Mesenchymal stem cell (in vitro differentiated cells and primary cell): ENCODE measurements at regions not wholly inside any gene's neighbourhood (a gene's known extent, or its start where the extent isn't known, plus 50 kb on each side); places are given as distances from the start of the nearest gene placed in this dataset.

Source experiments
- DNase-seq: peaks from one replicate; pipeline ENCODE4 v3.0.0-alpha.2; 2013
- H2AFZ ChIP-seq: one replicate; pipeline ENCODE4 v1.6.1; 2013; ENCODE audit warnings: low read depth, mild to moderate bottlenecking, control low read depth, inconsistent platforms, low read length, moderate library complexity
- H2AK5ac ChIP-seq: 2 replicates; pipeline ENCODE4 v1.6.1; 2013; ENCODE audit warnings: low read length, moderate library complexity, mild to moderate bottlenecking, inconsistent platforms; ENCODE audit not compliant: severe bottlenecking
- H2BK120ac ChIP-seq: one replicate; pipeline ENCODE4 v1.6.1; 2013; ENCODE audit warnings: low read depth, mild to moderate bottlenecking, inconsistent platforms, low read length, moderate library complexity
- H2BK12ac ChIP-seq, 2 experiments: one replicate each; pipeline ENCODE4 v1.6.1; 2013; ENCODE audit warnings: inconsistent platforms in 2 of 2, low read length in 2 of 2, mild to moderate bottlenecking in 2 of 2, moderate library complexity in 2 of 2, control low read depth in 1 of 2
- H2BK15ac ChIP-seq: one replicate; pipeline ENCODE4 v1.6.1; 2013; ENCODE audit warnings: mild to moderate bottlenecking, low read depth, inconsistent platforms; ENCODE audit not compliant: poor library complexity, severe bottlenecking
- H2BK5ac ChIP-seq: 2 replicates; pipeline ENCODE4 v1.6.1; 2013; ENCODE audit warnings: low read depth, mild to moderate bottlenecking, low read length, control low read depth, inconsistent platforms; ENCODE audit not compliant: poor library complexity, severe bottlenecking
- H3K14ac ChIP-seq, 2 experiments: one replicate each; pipeline ENCODE4 v1.6.1; 2013; ENCODE audit warnings: inconsistent platforms in 2 of 2, low read length in 2 of 2, control low read depth in 1 of 2, mild to moderate bottlenecking in 1 of 2, moderate library complexity in 1 of 2
- H3K18ac ChIP-seq, 2 experiments: one replicate each; pipeline ENCODE4 v1.6.1; 2013; ENCODE audit warnings: inconsistent platforms in 2 of 2, low read length in 2 of 2, control low read depth in 1 of 2, low read depth in 1 of 2, mild to moderate bottlenecking in 1 of 2
- H3K23ac ChIP-seq, 2 experiments: one replicate each; pipeline ENCODE4 v1.6.1; 2013; ENCODE audit warnings: inconsistent platforms in 2 of 2, low read length in 2 of 2, mild to moderate bottlenecking in 2 of 2, moderate library complexity in 2 of 2, control low read depth in 1 of 2
- H3K27ac ChIP-seq: 2 replicates; pipeline ENCODE4 v1.5.1; 2013; ENCODE audit warnings: mild to moderate bottlenecking, moderate library complexity, low read length, control low read depth, inconsistent platforms; ENCODE audit not compliant: poor library complexity, severe bottlenecking
- H3K27me3 ChIP-seq, 2 experiments: 2 replicates each; pipeline versions ENCODE4 v1.6.1 to v1.7.0; 2013; ENCODE audit warnings: low read length in 2 of 2, mild to moderate bottlenecking in 2 of 2, moderate library complexity in 2 of 2, control low read depth in 1 of 2, inconsistent platforms in 1 of 2; ENCODE audit not compliant: control insufficient read depth in 1 of 2, insufficient read depth in 1 of 2
- H3K36me3 ChIP-seq, 2 experiments: 2 replicates each; pipeline versions ENCODE4 v1.6.1 to v1.7.0; 2013; ENCODE audit warnings: low read length in 2 of 2, control low read depth in 1 of 2, inconsistent platforms in 1 of 2, low read depth in 1 of 2, mild to moderate bottlenecking in 1 of 2; ENCODE audit not compliant: insufficient read depth in 2 of 2, control insufficient read depth in 1 of 2
- H3K4ac ChIP-seq, 2 experiments: one replicate each; pipeline ENCODE4 v1.6.1; 2013; ENCODE audit warnings: inconsistent platforms in 2 of 2, low read length in 2 of 2, mild to moderate bottlenecking in 2 of 2, moderate library complexity in 2 of 2, control low read depth in 1 of 2, low read depth in 1 of 2
- H3K4me1 ChIP-seq: 2 replicates; pipeline ENCODE4 v1.6.1; 2013; ENCODE audit warnings: low read depth, low read length, control low read depth; ENCODE audit not compliant: control insufficient read depth, insufficient read depth
- H3K4me2 ChIP-seq: 2 replicates; pipeline ENCODE4 v1.6.1; 2013; ENCODE audit warnings: low read length, mild to moderate bottlenecking, inconsistent platforms; ENCODE audit not compliant: poor library complexity, severe bottlenecking
- H3K4me3 ChIP-seq, 2 experiments: 2 replicates each; pipeline versions ENCODE4 v1.5.1 to v1.7.0; 2013; ENCODE audit warnings: low read length in 2 of 2, mild to moderate bottlenecking in 2 of 2, control low read depth in 1 of 2, low read depth in 1 of 2; ENCODE audit not compliant: insufficient read depth in 1 of 2
- H3K79me1 ChIP-seq: replicated peaks from 2 replicates; pipeline ENCODE4 v1.6.1; 2013; ENCODE audit warnings: mild to moderate bottlenecking, control low read depth, low read length, inconsistent platforms; ENCODE audit not compliant: poor library complexity, severe bottlenecking
- H3K9ac ChIP-seq: 2 replicates; pipeline ENCODE4 v1.7.0; 2013; ENCODE audit warnings: mild to moderate bottlenecking, low read length, moderate library complexity
- H3K9me3 ChIP-seq: 2 replicates; pipeline ENCODE4 v1.7.0; 2013; ENCODE audit warnings: mild to moderate bottlenecking, low read length; ENCODE audit not compliant: control insufficient read depth
- H4K8ac ChIP-seq: one replicate; pipeline ENCODE4 v1.6.1; 2013; ENCODE audit warnings: inconsistent platforms, mild to moderate bottlenecking, low read length, moderate library complexity
- H4K91ac ChIP-seq: one replicate; pipeline ENCODE4 v1.6.1; 2013; ENCODE audit warnings: mild to moderate bottlenecking, low read length, inconsistent platforms
- WGBS: methylation state at CpG from one replicate; pipeline ENCODE4 v1.1.7; 2013; ENCODE audit warnings: mixed read lengths; 5-methylcytosine and 5-hydroxymethylcytosine counted together

GRCh38 chr5:62043289-62044280, 262.4 kb upstream of the KIF2A start:
- Histone ChIP-seq H4K8ac (no peak overlapping the region), H3K9me3 (peaks cover 4% of the 10 kb centered on the region), H3K27me3 (peaks cover 0 to 46% of the 10 kb centered on the region in 2 experiments), H3K23ac (no peak overlapping the region), H3K4ac (no peak overlapping the region), H3K36me3 (no peaks in the 10 kb centered on the region), H3K18ac (no peak overlapping the region), H3K79me1 (no peaks in the 10 kb centered on the region), H3K9ac (no peak overlapping the region), H4K91ac (no peak overlapping the region), H3K4me2 (no peak overlapping the region), H3K14ac (no peak overlapping the region), H2BK15ac (no peak overlapping the region), H2AFZ (no peak overlapping the region), H2BK12ac (no peak overlapping the region), H2AK5ac (no peak overlapping the region), H2BK120ac (no peak overlapping the region), H3K27ac (no peak overlapping the region), H3K4me3 (no peak overlapping the region), H3K4me1 (no peaks in the 10 kb centered on the region), H2BK5ac (no peak overlapping the region)
- 0% methylated on average over 2 of the region's 4 CpGs for WGBS
- DNase-seq, result no peak

DNA sequence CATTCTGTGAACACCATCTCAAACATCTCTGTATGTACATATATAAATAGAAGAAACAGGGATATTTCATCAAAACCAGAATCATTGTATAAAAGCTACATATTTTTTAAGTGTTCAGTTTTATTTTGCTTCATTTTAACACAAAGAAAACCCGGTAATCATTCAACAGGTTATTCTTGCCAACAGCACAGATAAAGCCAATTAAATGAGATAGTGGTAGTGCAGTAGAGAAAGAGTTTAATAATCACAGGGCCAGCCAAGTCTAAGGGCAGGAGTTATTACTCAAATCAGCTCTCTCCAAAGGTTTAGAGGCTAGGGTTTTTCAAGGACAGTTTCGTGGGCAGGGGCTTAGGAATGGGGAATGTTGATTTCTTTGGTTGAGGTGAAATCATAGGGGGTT, 261.0 kb upstream of the KIF2A start:
- H2BK5ac ChIP-seq, result no peak overlapping the region
- H4K91ac ChIP-seq, result no peak overlapping the region
- no peak overlapping the region for H3K27ac ChIP-seq
- no peaks in the 10 kb centered on the region for H3K79me1 ChIP-seq
- no peaks in the 10 kb centered on the region for H3K4me1 ChIP-seq
- H3K4ac ChIP-seq, result no peak overlapping the region
- H2BK15ac ChIP-seq, result no peak overlapping the region
- H3K9me3 ChIP-seq, result peaks cover 4% of the 10 kb centered on the region
- no peak overlapping the region for H3K4me3 ChIP-seq
- WGBS, result 45% methylated on average over 1 of the region's 2 CpGs
- H3K4me2 ChIP-seq, result no peak overlapping the region
- no peak overlapping the region for H2BK120ac ChIP-seq
- no peak overlapping the region for H4K8ac ChIP-seq
- H3K14ac ChIP-seq, result no peak overlapping the region
- H2BK12ac ChIP-seq, result no peak overlapping the region
- peaks cover 0 to 32% of the 10 kb centered on the region in 2 experiments for H3K27me3 ChIP-seq
- H2AFZ ChIP-seq, result no peak overlapping the region
- H3K23ac ChIP-seq, result no peak overlapping the region
- no peak overlapping the region for H2AK5ac ChIP-seq
- DNase-seq, result no peak
- H3K18ac ChIP-seq, result no peak overlapping the region
- no peak overlapping the region for H3K9ac ChIP-seq
- no peaks in the 10 kb centered on the region for H3K36me3 ChIP-seq

DNA sequence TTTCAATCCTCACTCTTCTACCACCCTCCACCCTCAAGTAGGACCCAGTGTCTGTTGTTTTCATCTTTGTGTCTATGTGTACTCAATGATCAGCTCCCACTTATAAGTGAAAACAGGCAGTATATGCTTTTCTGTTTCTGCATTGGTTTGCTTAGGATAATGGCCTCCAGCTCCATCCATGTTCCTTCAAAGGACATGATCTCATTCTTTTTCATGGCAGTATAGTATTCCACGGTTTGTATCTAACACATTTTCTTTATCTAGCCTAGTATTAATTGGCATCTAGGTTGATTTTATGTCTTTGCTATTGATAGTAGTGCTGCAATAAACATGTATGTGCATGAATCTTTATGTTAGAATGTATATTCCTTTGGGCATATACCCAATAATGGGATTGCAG, 259.8 kb upstream of the KIF2A start:
- Histone ChIP-seq H2BK15ac (no peak overlapping the region), H3K9ac (no peak overlapping the region)
- 40% methylated on average over 1 of the region's 1 CpG for WGBS

GRCh38 chr5:62051747-62052146, 254.3 kb upstream of the KIF2A start:
- Histone ChIP-seq H4K8ac (no peak overlapping the region), H3K23ac (no peak overlapping the region), H3K4me3 (no peak overlapping the region), H3K14ac (peak overlapping the region in 1 of 2 experiments; percentile 57), H3K4me1 (no peaks in the 10 kb centered on the region), H3K27ac (no peak overlapping the region), H2AK5ac (no peak overlapping the region), H2AFZ (no peak overlapping the region), H2BK120ac (no peak overlapping the region), H3K4me2 (no peak overlapping the region), H2BK12ac (no peak overlapping the region), H3K9ac (no peak overlapping the region), H2BK5ac (no peak overlapping the region), H2BK15ac (no peak overlapping the region), H3K79me1 (no peaks in the 10 kb centered on the region), H3K9me3 (peaks cover 5% of the 10 kb centered on the region), H3K18ac (no peak overlapping the region), H3K4ac (no peak overlapping the region), H4K91ac (no peak overlapping the region), H3K36me3 (no peaks in the 10 kb centered on the region), H3K27me3 (peaks cover 0 to 5% of the 10 kb centered on the region in 2 experiments)
- no peak for DNase-seq
- 88% methylated on average over 1 of the region's 1 CpG for WGBS

More for the DNA sequence above, 259.8 kb upstream of the KIF2A start:
- H2AK5ac ChIP-seq, result no peak overlapping the region
- no peak overlapping the region for H2AFZ ChIP-seq
- H3K4me3 ChIP-seq, result no peak overlapping the region
- no peak overlapping the region for H2BK5ac ChIP-seq
- H3K14ac ChIP-seq, result no peak overlapping the region
- no peaks in the 10 kb centered on the region for H3K4me1 ChIP-seq
- H3K79me1 ChIP-seq, result no peaks in the 10 kb centered on the region
- H3K9me3 ChIP-seq, result peaks cover 4% of the 10 kb centered on the region
- no peak overlapping the region for H2BK12ac ChIP-seq
- H4K8ac ChIP-seq, result no peak overlapping the region
- H3K18ac ChIP-seq, result no peak overlapping the region
- DNase-seq, result no peak
- no peak overlapping the region for H3K4me2 ChIP-seq
- H3K4ac ChIP-seq, result no peak overlapping the region
- no peaks in the 10 kb centered on the region for H3K36me3 ChIP-seq
- no peak overlapping the region for H2BK120ac ChIP-seq
- no peak overlapping the region for H4K91ac ChIP-seq
- peaks cover 0 to 26% of the 10 kb centered on the region in 2 experiments for H3K27me3 ChIP-seq
- H3K23ac ChIP-seq, result no peak overlapping the region
- H3K27ac ChIP-seq, result no peak overlapping the region
